ENCODE measurements at regions not wholly inside any gene's neighbourhood (a gene's known extent, or its start where the extent isn't known, plus 50 kb on each side); places are given as distances from the start of the nearest gene placed in this dataset.

- no peak for TF ChIP-seq CTCF (conservative IDR thresholded peaks at IDR 0.05)
- no peak for TF ChIP-seq ZFX (IDR thresholded peaks at IDR 0.05)
Observed at GRCh38 chr2:151056870-151057269, 204.8 kb downstream of the RBM43 start.
